Jurkat, Clone E6-1 (cell line): ENCODE measurements at regions not wholly inside any gene's neighbourhood (a gene's known extent, or its start where the extent isn't known, plus 50 kb on each side); places are given as distances from the start of the nearest gene placed in this dataset.

Experiments
- DNase-seq: peaks from one replicate; pipeline ENCODE4 v3.0.0-alpha.2; 2011; ENCODE audit warnings: low read depth, low spot score
- H3K4me3 ChIP-seq: 2 replicates; pipeline ENCODE4 v1.5.1; 2011; ENCODE audit warnings: mild to moderate bottlenecking, low read length, control low read depth, moderate library complexity

- DNase-seq: no peak
Measured at GRCh38 chrX:147800663-147801062, 111.1 kb upstream of the FMR1 start.

DNA sequence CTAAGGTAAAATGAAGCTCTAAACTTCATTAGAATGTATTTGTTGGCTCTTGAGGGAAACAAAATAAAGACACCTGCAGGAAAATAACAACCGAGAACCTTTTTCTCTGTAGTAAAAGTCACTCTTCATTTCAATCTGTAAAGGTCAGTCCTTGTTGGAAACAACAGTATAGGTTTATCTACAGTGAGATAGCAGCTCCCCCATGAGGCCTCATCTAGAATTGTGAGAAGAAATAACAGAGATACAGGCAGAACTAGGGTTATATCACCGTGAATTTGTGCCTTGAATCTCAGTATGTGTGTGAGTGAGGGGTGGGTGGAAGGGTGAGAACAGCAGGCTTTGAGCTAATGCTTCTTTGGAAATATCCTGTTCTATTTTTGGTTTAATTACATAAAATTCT is 107.8 kb upstream of the FMR1 start:
- H3K4me3 ChIP-seq: no peak overlapping the region
- DNase-seq: peak; percentile 7

More at GRCh38 chrX:147800663-147801062, 111.1 kb upstream of the FMR1 start:
- no peak overlapping the region for H3K4me3 ChIP-seq

GRCh38 chrX:147811803-147812202 is 99.9 kb upstream of the FMR1 start:
- no peak for DNase-seq
- H3K4me3 ChIP-seq: no peak overlapping the region

DNA sequence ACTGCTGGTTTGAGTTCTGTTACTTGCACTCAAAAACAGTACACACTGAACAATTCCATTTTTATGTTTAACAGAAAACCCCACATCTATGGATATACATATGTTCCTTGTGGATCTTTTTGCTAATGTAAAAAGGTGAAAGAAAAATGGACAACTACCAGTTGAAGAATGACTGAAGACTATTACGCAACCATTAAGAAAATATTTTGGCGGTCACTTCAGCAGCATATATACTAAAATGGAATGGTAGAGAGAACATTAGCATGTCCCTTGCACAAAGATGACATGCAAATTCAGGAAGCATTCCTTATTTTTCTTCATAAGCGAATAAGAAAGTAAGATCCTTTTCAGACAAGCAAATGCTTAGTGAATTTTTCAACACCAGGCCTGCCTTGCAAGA is 84.6 kb upstream of the FMR1 start:
- no peak for DNase-seq
- no peak overlapping the region for H3K4me3 ChIP-seq

DNA sequence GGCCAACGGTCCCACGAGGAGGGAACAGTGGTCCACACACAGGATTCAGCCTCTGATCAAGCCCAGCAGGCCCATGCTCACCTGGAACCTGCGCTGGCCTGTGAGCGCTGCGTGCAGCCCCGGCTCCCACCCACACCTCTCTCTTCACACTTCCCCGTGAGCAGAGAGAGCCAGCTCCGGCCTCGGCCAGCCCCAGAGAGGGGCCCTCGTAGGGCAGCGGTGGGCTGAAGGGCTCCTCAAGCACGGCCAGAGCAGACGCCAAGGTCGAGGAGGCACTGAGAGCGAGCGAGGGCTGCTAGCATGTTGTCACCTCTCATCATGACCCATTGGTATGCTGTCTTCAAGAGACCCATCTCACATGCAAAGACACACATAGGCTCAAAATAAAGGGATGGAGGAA is 83.0 kb upstream of the FMR1 start:
- no peak overlapping the region for H3K4me3 ChIP-seq
- no peak for DNase-seq

DNA sequence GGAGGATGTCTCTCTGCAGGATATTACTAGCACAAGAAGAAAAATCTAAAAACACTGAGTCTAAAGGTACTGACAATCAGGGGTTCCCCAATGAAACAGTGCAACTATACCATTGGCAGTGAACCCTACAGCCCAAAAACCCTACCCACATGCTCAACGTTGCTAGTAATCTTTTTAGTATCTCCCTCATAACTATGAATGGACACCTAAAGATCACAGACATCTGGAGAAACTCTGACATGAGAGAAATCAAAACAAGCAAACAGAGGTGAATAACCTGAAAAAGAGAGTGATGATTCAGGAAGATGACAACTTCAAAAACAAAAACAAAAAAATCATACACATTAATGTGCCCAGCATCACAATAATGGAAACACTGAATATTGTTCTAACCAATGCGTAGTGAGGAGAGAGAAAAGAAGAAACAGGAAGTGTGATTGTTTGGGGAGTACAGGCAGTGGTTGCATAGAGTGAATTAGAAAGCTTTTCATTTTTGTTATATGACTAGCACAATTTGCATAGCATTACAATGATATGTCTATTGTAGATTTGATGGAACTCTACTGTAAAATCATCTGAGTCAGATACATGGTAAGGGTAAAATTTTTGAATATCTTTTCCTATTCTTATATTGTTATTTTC is 78.9 kb upstream of the FMR1 start:
- DNase-seq: no peak
- no peak overlapping the region for H3K4me3 ChIP-seq

GRCh38 chrX:147838465-147839131 is 73.1 kb upstream of the FMR1 start:
- DNase-seq: peak; percentile 10
- no peak overlapping the region for H3K4me3 ChIP-seq

DNA sequence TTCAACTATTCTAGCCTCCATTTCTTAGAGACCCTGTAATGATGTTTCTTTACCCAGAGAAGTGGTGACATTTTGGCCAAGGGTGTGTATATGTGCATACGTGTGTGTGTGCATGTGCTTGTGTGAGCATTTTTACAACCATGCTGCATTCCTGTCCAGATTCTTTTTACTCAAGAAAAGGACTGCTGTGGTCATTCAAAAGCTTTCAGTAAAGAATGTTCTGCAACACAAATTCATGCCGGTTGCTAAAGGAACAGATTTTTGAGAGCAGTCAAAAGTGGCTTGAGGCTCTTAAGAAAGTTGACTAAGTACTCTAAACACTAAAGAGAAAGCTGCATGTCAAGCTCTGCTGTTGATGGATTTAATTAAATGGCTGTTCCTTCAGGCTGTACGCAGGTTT is 65.0 kb upstream of the FMR1 start:
- no peak overlapping the region for H3K4me3 ChIP-seq
- DNase-seq: no peak

DNA sequence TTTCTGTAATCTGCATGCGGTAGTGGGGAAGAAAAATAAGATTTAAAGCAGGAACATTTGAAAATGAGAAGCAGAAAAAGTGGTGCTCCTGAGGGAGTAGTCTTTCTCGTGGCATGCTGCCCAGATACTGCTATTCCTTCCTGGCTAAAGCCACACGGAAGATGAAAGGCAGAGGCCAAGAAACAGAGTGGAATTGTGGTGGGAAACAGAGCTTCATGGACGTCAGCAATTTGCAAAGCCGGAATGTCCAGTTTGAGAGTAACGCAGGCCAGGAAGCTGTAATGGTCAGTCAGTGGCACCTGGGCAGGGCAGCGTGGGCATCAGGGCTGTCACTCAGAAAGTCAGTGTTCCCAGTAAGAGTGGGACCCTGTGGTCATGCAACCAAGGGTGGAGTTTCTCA is 63.7 kb upstream of the FMR1 start:
- DNase-seq: no peak
- no peak overlapping the region for H3K4me3 ChIP-seq

DNA sequence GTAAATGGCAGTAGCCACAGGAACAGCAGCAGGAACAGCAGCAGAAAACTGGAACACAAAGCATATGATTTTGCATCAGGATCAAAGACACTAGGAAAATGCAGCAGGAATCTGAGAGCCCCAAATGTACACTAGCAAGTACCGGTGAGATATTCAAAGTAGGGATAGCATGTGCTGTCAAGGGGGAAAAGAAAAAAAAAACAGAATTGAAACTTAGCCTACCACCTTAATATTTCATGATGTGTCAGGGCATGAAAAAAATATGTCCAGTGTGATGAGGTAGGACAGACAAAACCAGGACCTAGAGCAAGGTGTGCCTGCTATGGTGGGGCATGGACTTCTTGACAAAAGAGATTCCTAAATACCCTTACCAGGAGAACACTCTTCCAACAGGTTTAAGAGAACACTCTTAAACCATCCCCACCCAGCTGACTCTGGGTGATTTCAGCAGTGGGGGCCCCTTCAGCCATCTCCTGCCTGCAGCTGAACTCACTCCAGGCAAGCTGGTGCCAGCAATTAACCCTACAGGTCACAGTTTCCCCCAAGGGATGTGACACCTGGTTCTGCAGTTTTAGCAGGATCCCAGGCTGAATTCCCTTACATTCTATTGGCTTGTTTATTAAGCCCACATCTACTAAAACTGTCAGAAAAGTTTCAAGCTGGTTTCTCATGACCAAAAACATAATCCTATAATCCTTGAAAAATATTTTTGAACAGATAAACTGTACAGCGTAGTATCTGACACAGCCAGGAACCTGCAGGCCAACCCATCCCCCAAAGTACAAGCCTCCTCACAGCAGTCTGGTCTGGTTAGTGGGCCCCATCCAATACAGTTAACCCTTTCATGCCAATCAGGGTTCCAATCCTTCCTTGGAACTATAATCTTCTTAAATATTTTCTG is 62.9 kb upstream of the FMR1 start:
- H3K4me3 ChIP-seq: no peak overlapping the region
- DNase-seq: no peak

- no peak overlapping the region for H3K4me3 ChIP-seq
- DNase-seq: no peak
Measured at GRCh38 chrX:147850875-147851274, 60.8 kb upstream of the FMR1 start.

- no peak overlapping the region for H3K4me3 ChIP-seq
- no peak for DNase-seq
Measured at GRCh38 chrX:147853701-147854100, 58.0 kb upstream of the FMR1 start.

GRCh38 chrX:147859666-147860065 is 52.1 kb upstream of the FMR1 start:
- DNase-seq: no peak
- H3K4me3 ChIP-seq: no peak overlapping the region
